C4-2B (cell line): ENCODE measurements at regions not wholly inside any gene's neighbourhood (a gene's known extent, or its start where the extent isn't known, plus 50 kb on each side); places are given as distances from the start of the nearest gene placed in this dataset.
"Not testable (repeated sequence)": the region's sequence is repeated elsewhere in the genome, so short reads cannot be mapped to it uniquely, and the experiment has no call there.

Source experiments
- H3K27ac ChIP-seq: fragments of 450-650 bp; 2 replicates; pipeline ENCODE4 v1.5.1; 2017
- CTCF ChIP-seq: fragments of 450-650 bp; conservative IDR thresholded peaks from 2 replicates; pipeline ENCODE4 v1.5.1; 2017; ENCODE audit warnings: mild to moderate bottlenecking
- ZFX ChIP-seq: fragments of 450-650 bp; IDR thresholded peaks from 2 replicates; pipeline ENCODE4 v1.6.1; 2017

- TF ChIP-seq CTCF (no peak), ZFX (no peak)
- H3K27ac ChIP-seq, result no peak overlapping the region
Measured at GRCh38 chr1:173393659-173394000, 83.5 kb upstream of the PRDX6 start.

- H3K27ac ChIP-seq, result not testable (repeated sequence)
Measured at GRCh38 chr1:173394813-173395212, 82.3 kb upstream of the PRDX6 start.

- H3K27ac ChIP-seq, result no peak overlapping the region
Measured at GRCh38 chr1:173395762-173396161, 81.4 kb upstream of the PRDX6 start.

GRCh38 chr1:173400387-173400995 is 76.6 kb upstream of the PRDX6 start:
- TF ChIP-seq ZFX, result no peak
- TF ChIP-seq CTCF, result no peak
- H3K27ac ChIP-seq, result no peak overlapping the region

More at GRCh38 chr1:173395762-173396161, 81.4 kb upstream of the PRDX6 start:
- TF ChIP-seq ZFX (no peak), CTCF (no peak)

GRCh38 chr1:173403996-173404395 is 73.1 kb upstream of the PRDX6 start:
- TF ChIP-seq CTCF, result no peak
- no peak overlapping the region for H3K27ac ChIP-seq

GRCh38 chr1:173405281-173405680 is 71.9 kb upstream of the PRDX6 start:
- no peak overlapping the region for H3K27ac ChIP-seq
- TF ChIP-seq ZFX (no peak), CTCF (no peak)

GRCh38 chr1:173405834-173406233 is 71.3 kb upstream of the PRDX6 start:
- no peak overlapping the region for H3K27ac ChIP-seq
- TF ChIP-seq ZFX, result no peak
- no peak for TF ChIP-seq CTCF

GRCh38 chr1:173406783-173407230 is 70.3 kb upstream of the PRDX6 start:
- no peak overlapping the region for H3K27ac ChIP-seq
- TF ChIP-seq CTCF, result no peak
- no peak for TF ChIP-seq ZFX
